Endodermal cell (in vitro differentiated cells): ENCODE measurements at regions not wholly inside any gene's neighbourhood (a gene's known extent, or its start where the extent isn't known, plus 50 kb on each side); places are given as distances from the start of the nearest gene placed in this dataset.

ENCODE experiments used
- DNase-seq: peaks from one replicate; pipeline ENCODE4 v3.0.0-alpha.2; 2017
- H3K27ac ChIP-seq: 2 replicates; pipeline ENCODE4 v1.5.1; 2013; ENCODE audit warnings: mild to moderate bottlenecking, low read depth, low read length, moderate library complexity
- H3K27me3 ChIP-seq: 2 replicates; pipeline ENCODE4 v1.6.1; 2013; ENCODE audit warnings: mild to moderate bottlenecking, low read length, moderate library complexity; ENCODE audit not compliant: insufficient read depth, control insufficient read depth, poor library complexity, severe bottlenecking
- H3K36me3 ChIP-seq: 2 replicates; pipeline ENCODE4 v1.7.0; 2013; ENCODE audit warnings: mild to moderate bottlenecking, low read length, moderate library complexity; ENCODE audit not compliant: control insufficient read depth, insufficient read depth
- H3K4me1 ChIP-seq: one replicate; pipeline ENCODE4 v1.7.0; 2013; ENCODE audit warnings: low read length; ENCODE audit not compliant: control insufficient read depth, insufficient read depth
- H3K4me3 ChIP-seq: 2 replicates; pipeline ENCODE4 v1.5.1; 2013; ENCODE audit warnings: mild to moderate bottlenecking, low read length, moderate library complexity
- H3K9ac ChIP-seq: 2 replicates; pipeline ENCODE4 v1.6.1; 2013; ENCODE audit warnings: mild to moderate bottlenecking, low read length, moderate library complexity; ENCODE audit not compliant: poor library complexity, severe bottlenecking; ENCODE audit errors: extremely low read depth
- H3K9me3 ChIP-seq: 2 replicates; pipeline ENCODE4 v1.6.1; 2013; ENCODE audit warnings: mild to moderate bottlenecking, low read length, moderate library complexity; ENCODE audit not compliant: control insufficient read depth
- H3K27ac Mint-ChIP-seq: 2 replicates; pipeline ENCODE4 v1.8.0; 2020; ENCODE audit warnings: mixed read lengths
- H3K27me3 Mint-ChIP-seq: 2 replicates; pipeline ENCODE4 v1.8.0; 2021; ENCODE audit warnings: mild to moderate bottlenecking, mixed read lengths; ENCODE audit not compliant: insufficient read depth
- H3K36me3 Mint-ChIP-seq: 2 replicates; pipeline ENCODE4 v1.8.0; 2020; ENCODE audit warnings: low read depth, mixed read lengths
- H3K4me1 Mint-ChIP-seq: 2 replicates; pipeline ENCODE4 v1.8.0; 2020; ENCODE audit warnings: mixed read lengths
- H3K4me3 Mint-ChIP-seq: 2 replicates; pipeline ENCODE4 v1.8.0; 2020; ENCODE audit warnings: mild to moderate bottlenecking, moderate library complexity, mixed read lengths
- H3K9me3 Mint-ChIP-seq: 2 replicates; pipeline ENCODE4 v1.8.0; 2020; ENCODE audit warnings: mild to moderate bottlenecking, mixed read lengths
- CTCF ChIP-seq: fragments of 200-600 bp; sonication (generic); conservative IDR thresholded peaks from 2 replicates; pipeline ENCODE4 v1.5.0; 2021; ENCODE audit warnings: antibody characterized with exemption, mild to moderate bottlenecking
- WGBS, 2 experiments: methylation state at CpG; one replicate each; pipeline versions ENCODE4 v1.1.5 to v1.1.7; 2013; ENCODE audit warnings: missing lambda C conversion rate in 2 of 2, mixed read lengths in 1 of 2; ENCODE audit not compliant: insufficient coverage in 1 of 2, insufficient read length in 1 of 2; 5-methylcytosine and 5-hydroxymethylcytosine counted together

GRCh38 chr4:8796096-8796495 is 75.5 kb downstream of the HMX1 start:
- no peaks in the 10 kb centered on the region for H3K4me1 Mint-ChIP-seq
- Histone ChIP-seq H3K27ac (no peak overlapping the region), H3K4me3 (no peak overlapping the region), H3K36me3 (no peaks in the 10 kb centered on the region), H3K9ac (no peak overlapping the region), H3K27me3 (no peaks in the 10 kb centered on the region), H3K9me3 (no peaks in the 10 kb centered on the region), H3K4me1 (no peaks in the 10 kb centered on the region)
- no peaks in the 10 kb centered on the region for H3K27me3 Mint-ChIP-seq
- TF ChIP-seq CTCF: no peak
- H3K9me3 Mint-ChIP-seq: no peaks in the 10 kb centered on the region
- no peak for DNase-seq
- WGBS, 2 experiments: 89 to 90% methylated on average over 5 to 9 of the region's 9 CpGs
- H3K27ac Mint-ChIP-seq: no peak overlapping the region
- no peak overlapping the region for H3K4me3 Mint-ChIP-seq
- no peaks in the 10 kb centered on the region for H3K36me3 Mint-ChIP-seq

GRCh38 chr4:8795140-8795539 is 76.5 kb downstream of the HMX1 start:
- no peak for DNase-seq
- Histone ChIP-seq H3K27ac (no peak overlapping the region), H3K9ac (no peak overlapping the region), H3K4me1 (no peaks in the 10 kb centered on the region), H3K36me3 (no peaks in the 10 kb centered on the region), H3K27me3 (no peaks in the 10 kb centered on the region), H3K4me3 (no peak overlapping the region), H3K9me3 (no peaks in the 10 kb centered on the region)
- TF ChIP-seq CTCF: no peak
- Mint-ChIP-seq H3K4me1 (no peaks in the 10 kb centered on the region), H3K27me3 (no peaks in the 10 kb centered on the region), H3K27ac (no peak overlapping the region), H3K4me3 (no peak overlapping the region), H3K36me3 (no peaks in the 10 kb centered on the region), H3K9me3 (no peaks in the 10 kb centered on the region)
- 69 to 86% methylated on average over 11 to 12 of the region's 12 CpGs for WGBS, 2 experiments

DNA sequence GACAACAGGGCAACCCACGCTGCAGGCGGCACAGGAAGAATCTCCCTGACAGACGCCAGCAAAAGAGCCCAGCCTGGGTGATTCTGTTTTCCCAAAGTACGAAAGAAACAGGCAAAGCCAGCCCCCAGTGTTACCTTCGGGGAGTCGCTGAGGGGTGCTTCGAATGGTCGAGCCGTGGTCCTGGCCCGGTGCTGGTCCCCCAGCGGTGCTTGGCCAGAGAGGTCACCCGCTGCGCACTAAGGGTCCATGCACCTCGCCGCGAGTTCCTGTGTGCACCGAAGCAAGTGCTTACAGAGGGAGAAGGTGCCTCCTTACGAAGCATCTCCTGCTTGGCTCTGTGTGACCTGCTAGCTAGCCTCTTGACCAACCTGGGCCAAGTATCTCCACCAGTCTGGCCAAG is 77.1 kb downstream of the HMX1 start:
- Histone ChIP-seq H3K36me3 (no peaks in the 10 kb centered on the region), H3K27me3 (no peaks in the 10 kb centered on the region), H3K9me3 (no peaks in the 10 kb centered on the region), H3K9ac (no peak overlapping the region), H3K4me3 (no peak overlapping the region), H3K4me1 (no peaks in the 10 kb centered on the region), H3K27ac (no peak overlapping the region)
- TF ChIP-seq CTCF: no peak
- Mint-ChIP-seq H3K36me3 (no peaks in the 10 kb centered on the region), H3K27ac (no peak overlapping the region), H3K27me3 (no peaks in the 10 kb centered on the region), H3K4me3 (no peak overlapping the region), H3K9me3 (no peaks in the 10 kb centered on the region), H3K4me1 (no peaks in the 10 kb centered on the region)
- 90% methylated on average over 18 of the region's 18 CpGs for WGBS, 2 experiments
- no peak for DNase-seq
